T47D (cell line): ENCODE measurements at regions not wholly inside any gene's neighbourhood (a gene's known extent, or its start where the extent isn't known, plus 50 kb on each side); places are given as distances from the start of the nearest gene placed in this dataset.

Experiments
- DNase-seq, 2 experiments: peaks; one replicate each; pipeline versions ENCODE4 v3.0.0 to v3.0.0-alpha.2; 2011 to 2012; ENCODE audit warnings: low read depth in 1 of 2, low spot score in 1 of 2
- JUND ChIP-seq: IDR thresholded peaks from 2 replicates; pipeline ENCODE4 v1.6.1; 2012; ENCODE audit warnings: low read depth
- in situ Hi-C: cut with HindIII; loops from 2 replicates; pipeline ENCODE4 v1.10.0; 2016; ENCODE audit warnings: low sequenced_read_pairs, low pct_unique_long_range_greater_than_20kb

GRCh38 chr10:130357951-130358350 lies 221.8 kb downstream of the GLRX3 start:
- no peak for DNase-seq
- TF ChIP-seq JUND: no peak
- in situ Hi-C loops: no loop called here

GRCh38 chr10:130358981-130359650 lies 222.9 kb downstream of the GLRX3 start:
- in situ Hi-C loops: no loop called here
- DNase-seq: no peak

GRCh38 chr10:130359711-130360110 lies 223.5 kb downstream of the GLRX3 start:
- in situ Hi-C loops: no loop called here
- DNase-seq: no peak
- no peak for TF ChIP-seq JUND

More at GRCh38 chr10:130358981-130359650, 222.9 kb downstream of the GLRX3 start:
- no peak for TF ChIP-seq JUND

GRCh38 chr10:130360826-130361311 lies 224.7 kb downstream of the GLRX3 start:
- in situ Hi-C loops: no loop called here
- no peak for DNase-seq
- no peak for TF ChIP-seq JUND

GRCh38 chr10:130361351-130362105 lies 225.3 kb downstream of the GLRX3 start:
- TF ChIP-seq JUND: no peak

GRCh38 chr10:130362308-130362761 lies 226.1 kb downstream of the GLRX3 start:
- no peak for TF ChIP-seq JUND
- in situ Hi-C loops: no loop called here
- DNase-seq: no peak

More at GRCh38 chr10:130361351-130362105, 225.3 kb downstream of the GLRX3 start:
- in situ Hi-C loops: no loop called here
- DNase-seq: no peak

- no peak for DNase-seq
- in situ Hi-C loops: no loop called here
- no peak for TF ChIP-seq JUND
Measured at GRCh38 chr10:130363051-130363450, 226.9 kb downstream of the GLRX3 start.

- no peak for DNase-seq
- no peak for TF ChIP-seq JUND
- in situ Hi-C loops: no loop called here
Measured at GRCh38 chr10:130363899-130364445, 227.8 kb downstream of the GLRX3 start.

GRCh38 chr10:130364631-130365411 lies 228.6 kb downstream of the GLRX3 start:
- in situ Hi-C loops: no loop called here
- TF ChIP-seq JUND: no peak
- DNase-seq: no peak

GRCh38 chr10:130368761-130369560 lies 232.8 kb downstream of the GLRX3 start:
- TF ChIP-seq JUND: no peak
- in situ Hi-C loops: no loop called here
- no peak for DNase-seq

GRCh38 chr10:130369645-130370381 lies 233.6 kb downstream of the GLRX3 start:
- TF ChIP-seq JUND: no peak
- no peak for DNase-seq
- in situ Hi-C loops: no loop called here

GRCh38 chr10:130370721-130371120 lies 234.5 kb downstream of the GLRX3 start:
- in situ Hi-C loops: no loop called here

More at GRCh38 chr10:130370721-130371120, 234.5 kb downstream of the GLRX3 start:
- TF ChIP-seq JUND: no peak
- DNase-seq: no peak
